A549 (cell line): ENCODE measurements at regions not wholly inside any gene's neighbourhood (a gene's known extent, or its start where the extent isn't known, plus 50 kb on each side); places are given as distances from the start of the nearest gene placed in this dataset.

Experiments
- ATAC-seq, 2 experiments: fragments of 200-7000 bp in 1 of 2; fragments of >200 bp in 1 of 2; cut with Nextera tagmentation in 1 of 2; cut with Tn5 transposase in 1 of 2; 3 replicates each; pipeline versions ENCODE4 v1.8.0 to v1.9.1; 2018 to 2020; ENCODE audit warnings: mild to moderate bottlenecking in 1 of 2, moderate library complexity in 1 of 2
- CTCF ChIA-PET: fragments of 300-600 bp; sonication (Branson Sonifier 250); formaldehyde crosslinking; extraction: SDS; loops from one replicate; lab custom pipeline; 2021; ENCODE audit warnings: antibody characterized with exemption, inconsistent platforms; lab: Yijun Ruan, JAX
- POLR2A ChIA-PET: fragments of 350-600 bp; formaldehyde crosslinking; extraction: SDS; loops from one replicate; lab custom pipeline; 2021; ENCODE audit warnings: antibody characterized with exemption, inconsistent platforms; lab: Yijun Ruan, JAX
- DNase-seq, 2 experiments: peaks; one replicate each; pipeline versions ENCODE4 v3.0.0 to v3.0.0-alpha.2; 2011 to 2016; ENCODE audit warnings: low read depth in 1 of 2, low spot score in 1 of 2
- FAIRE-seq: peaks from 2 replicates; lab custom pipeline; 2011; peaks lifted over from hg19 to GRCh38; lab: Jason Lieb, UNC
- H3K27ac ChIP-seq, 2 experiments: fragments of >200 bp; sonication (Bioruptor Twin); formaldehyde crosslinking; 3 replicates each; pipeline ENCODE4 v1.5.1; 2016 to 2017
- H3K4me1 ChIP-seq: fragments of >200 bp; sonication (Bioruptor Twin); formaldehyde crosslinking; 3 replicates; pipeline ENCODE4 v1.6.1; 2016
- H3K4me2 ChIP-seq: fragments of >200 bp; sonication (Bioruptor Twin); formaldehyde crosslinking; 3 replicates; pipeline ENCODE4 v1.6.1; 2016
- H3K4me3 ChIP-seq: fragments of >200 bp; sonication (Bioruptor Twin); formaldehyde crosslinking; 3 replicates; pipeline ENCODE4 v1.5.1; 2016
- H3K9me3 ChIP-seq: fragments of >200 bp; sonication (Bioruptor Twin); formaldehyde crosslinking; 3 replicates; pipeline ENCODE4 v1.6.1; 2016
- CHD2 ChIP-seq: fragments of 150-350 bp; IDR thresholded peaks from 2 replicates; pipeline ENCODE4 v1.6.1; 2014; ENCODE audit warnings: low read length; ENCODE audit not compliant: partially characterized antibody
- EHF ChIP-seq: fragments of 250-450 bp; sonication (Bioruptor Pico); IDR thresholded peaks from 2 replicates; pipeline ENCODE4 v1.5.0; 2020; ENCODE audit warnings: mild to moderate bottlenecking
- FOSL2 ChIP-seq, 2 experiments: fragments of 450-650 bp in 1 of 2; fragments of >200 bp in 1 of 2; sonication (Bioruptor Twin) in 1 of 2; formaldehyde crosslinking; IDR thresholded peaks; 2 replicates each; pipeline versions ENCODE4 v1.5.0 to v1.6.1; 2016 to 2020; ENCODE audit warnings: mild to moderate bottlenecking in 1 of 2, moderate library complexity in 1 of 2
- FOXS1 ChIP-seq: fragments of 250-450 bp; sonication (Bioruptor Pico); IDR thresholded peaks from 2 replicates; pipeline ENCODE4 v1.5.0; 2020; ENCODE audit warnings: mild to moderate bottlenecking, moderate library complexity
- HOXA7 ChIP-seq: fragments of 250-450 bp; sonication (Bioruptor Pico); IDR thresholded peaks from 2 replicates; pipeline ENCODE4 v1.5.0; 2020; ENCODE audit warnings: mild to moderate bottlenecking, moderate library complexity
- HOXB5 ChIP-seq: fragments of 250-450 bp; sonication (Bioruptor Pico); IDR thresholded peaks from 2 replicates; pipeline ENCODE4 v1.5.0; 2020; ENCODE audit warnings: mild to moderate bottlenecking, moderate library complexity
- JUN ChIP-seq, 2 experiments: fragments of >200 bp; sonication (Bioruptor Twin); formaldehyde crosslinking; IDR thresholded peaks; 2 replicates in 1 of 2; 3 replicates in 1 of 2; pipeline ENCODE4 v1.6.1; 2016 to 2017
- KDM5A ChIP-seq: fragments of 200-600 bp; sonication (generic); IDR thresholded peaks from 2 replicates; pipeline ENCODE4 v1.6.1; 2016; ENCODE audit warnings: antibody characterized with exemption, mild to moderate bottlenecking
- MYC ChIP-seq: IDR thresholded peaks from 2 replicates; pipeline ENCODE4 v1.6.1; 2012; ENCODE audit warnings: mild to moderate bottlenecking, inconsistent platforms, low read length, improper control_type of control experiment, borderline replicate concordance
- NPAS2 ChIP-seq: fragments of 250-450 bp; sonication (Bioruptor Pico); IDR thresholded peaks from 2 replicates; pipeline ENCODE4 v1.8.0; 2022; ENCODE audit warnings: mild to moderate bottlenecking, moderate library complexity, borderline replicate concordance
- POLR2A ChIP-seq: IDR thresholded peaks from 2 replicates; pipeline ENCODE4 v1.6.1; 2012; ENCODE audit warnings: mild to moderate bottlenecking, low read length
- RAD21 ChIP-seq, 2 experiments: fragments of >200 bp in 1 of 2; sonication (Bioruptor Twin) in 1 of 2; formaldehyde crosslinking in 1 of 2; IDR thresholded peaks in 1 of 2; conservative IDR thresholded peaks in 1 of 2; 2 replicates in 1 of 2; 3 replicates in 1 of 2; pipeline ENCODE4 v1.6.1; 2012 to 2018; ENCODE audit warnings: inconsistent platforms in 1 of 2
- SREBF2 ChIP-seq: fragments of 450-650 bp; IDR thresholded peaks from 2 replicates; pipeline ENCODE4 v1.6.1; 2014; ENCODE audit warnings: mild to moderate bottlenecking, moderate library complexity
- TP53 ChIP-seq: fragments of 250-450 bp; sonication (Bioruptor Pico); IDR thresholded peaks from 2 replicates; pipeline ENCODE4 v1.5.0; 2021; ENCODE audit warnings: mild to moderate bottlenecking, moderate library complexity
- ZC3H11A ChIP-seq: fragments of 450-650 bp; IDR thresholded peaks from 2 replicates; pipeline ENCODE4 v1.6.1; 2014; ENCODE audit warnings: antibody characterized with exemption, mild to moderate bottlenecking
- ZFP36 ChIP-seq: fragments of 450-650 bp; IDR thresholded peaks from 2 replicates; pipeline ENCODE4 v1.6.1; 2014; ENCODE audit warnings: borderline replicate concordance; ENCODE audit not compliant: partially characterized antibody
- ZNF302 ChIP-seq: fragments of 250-450 bp; sonication (Bioruptor Pico); IDR thresholded peaks from 2 replicates; pipeline ENCODE4 v1.9.0; 2021; ENCODE audit warnings: inconsistent platforms, mild to moderate bottlenecking, moderate library complexity
- WGBS: methylation state at CpG from one replicate; pipeline ENCODE4 v1.1.6; 2017; ENCODE audit errors: missing lambda C conversion rate; 5-methylcytosine and 5-hydroxymethylcytosine counted together
- TF ChIP-seq, protein P1 (sequence below): fragments of 200-600 bp; sonication (generic); IDR thresholded peaks from 2 replicates; pipeline ENCODE4 v1.6.1; 2016; ENCODE audit warnings: antibody characterized with exemption, mild to moderate bottlenecking, moderate library complexity
- TF ChIP-seq, protein P2 (sequence below): IDR thresholded peaks from 2 replicates; pipeline ENCODE4 v1.6.1; 2012; ENCODE audit warnings: low read depth, borderline replicate concordance
- TF ChIP-seq, protein P3 (sequence below): fragments of 450-650 bp; IDR thresholded peaks from 2 replicates; pipeline ENCODE4 v1.6.1; 2014; ENCODE audit warnings: antibody characterized with exemption
- TF ChIP-seq, protein P4 (sequence below): fragments of >200 bp; sonication (Bioruptor Twin); formaldehyde crosslinking; IDR thresholded peaks from 2 replicates; pipeline ENCODE4 v1.6.1; 2016
- TF ChIP-seq, protein P5 (sequence below): IDR thresholded peaks from 2 replicates; pipeline ENCODE4 v1.6.1; 2012

DNA sequence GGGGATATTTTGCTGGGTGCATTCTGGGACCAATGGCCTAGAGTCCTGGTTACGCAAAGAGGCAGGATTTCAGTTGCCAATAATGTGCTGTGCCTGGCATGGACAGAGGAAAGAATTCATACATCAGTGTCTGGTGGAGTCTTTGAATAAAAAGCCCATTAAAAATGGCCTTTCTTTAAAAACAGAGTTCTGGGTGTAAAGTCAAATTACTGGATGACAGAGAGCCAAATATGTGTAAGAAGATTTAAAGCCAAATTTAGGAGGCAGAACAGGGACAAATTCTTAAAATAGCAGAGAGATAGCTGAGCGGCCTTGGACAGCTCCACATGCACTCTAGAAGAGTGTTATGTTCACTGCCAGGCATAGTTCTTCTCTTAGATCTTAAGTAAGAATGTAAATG, 60.8 kb upstream of the MEOX2 start (continued):
- TF ChIP-seq, protein P1, sequence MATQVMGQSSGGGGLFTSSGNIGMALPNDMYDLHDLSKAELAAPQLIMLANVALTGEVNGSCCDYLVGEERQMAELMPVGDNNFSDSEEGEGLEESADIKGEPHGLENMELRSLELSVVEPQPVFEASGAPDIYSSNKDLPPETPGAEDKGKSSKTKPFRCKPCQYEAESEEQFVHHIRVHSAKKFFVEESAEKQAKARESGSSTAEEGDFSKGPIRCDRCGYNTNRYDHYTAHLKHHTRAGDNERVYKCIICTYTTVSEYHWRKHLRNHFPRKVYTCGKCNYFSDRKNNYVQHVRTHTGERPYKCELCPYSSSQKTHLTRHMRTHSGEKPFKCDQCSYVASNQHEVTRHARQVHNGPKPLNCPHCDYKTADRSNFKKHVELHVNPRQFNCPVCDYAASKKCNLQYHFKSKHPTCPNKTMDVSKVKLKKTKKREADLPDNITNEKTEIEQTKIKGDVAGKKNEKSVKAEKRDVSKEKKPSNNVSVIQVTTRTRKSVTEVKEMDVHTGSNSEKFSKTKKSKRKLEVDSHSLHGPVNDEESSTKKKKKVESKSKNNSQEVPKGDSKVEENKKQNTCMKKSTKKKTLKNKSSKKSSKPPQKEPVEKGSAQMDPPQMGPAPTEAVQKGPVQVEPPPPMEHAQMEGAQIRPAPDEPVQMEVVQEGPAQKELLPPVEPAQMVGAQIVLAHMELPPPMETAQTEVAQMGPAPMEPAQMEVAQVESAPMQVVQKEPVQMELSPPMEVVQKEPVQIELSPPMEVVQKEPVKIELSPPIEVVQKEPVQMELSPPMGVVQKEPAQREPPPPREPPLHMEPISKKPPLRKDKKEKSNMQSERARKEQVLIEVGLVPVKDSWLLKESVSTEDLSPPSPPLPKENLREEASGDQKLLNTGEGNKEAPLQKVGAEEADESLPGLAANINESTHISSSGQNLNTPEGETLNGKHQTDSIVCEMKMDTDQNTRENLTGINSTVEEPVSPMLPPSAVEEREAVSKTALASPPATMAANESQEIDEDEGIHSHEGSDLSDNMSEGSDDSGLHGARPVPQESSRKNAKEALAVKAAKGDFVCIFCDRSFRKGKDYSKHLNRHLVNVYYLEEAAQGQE: no peak
- TF ChIP-seq JUN (IDR thresholded peaks at IDR 0.05) (no peak), POLR2A (no peak)
- TF ChIP-seq, all 56 proteins: peak for 0

DNA sequence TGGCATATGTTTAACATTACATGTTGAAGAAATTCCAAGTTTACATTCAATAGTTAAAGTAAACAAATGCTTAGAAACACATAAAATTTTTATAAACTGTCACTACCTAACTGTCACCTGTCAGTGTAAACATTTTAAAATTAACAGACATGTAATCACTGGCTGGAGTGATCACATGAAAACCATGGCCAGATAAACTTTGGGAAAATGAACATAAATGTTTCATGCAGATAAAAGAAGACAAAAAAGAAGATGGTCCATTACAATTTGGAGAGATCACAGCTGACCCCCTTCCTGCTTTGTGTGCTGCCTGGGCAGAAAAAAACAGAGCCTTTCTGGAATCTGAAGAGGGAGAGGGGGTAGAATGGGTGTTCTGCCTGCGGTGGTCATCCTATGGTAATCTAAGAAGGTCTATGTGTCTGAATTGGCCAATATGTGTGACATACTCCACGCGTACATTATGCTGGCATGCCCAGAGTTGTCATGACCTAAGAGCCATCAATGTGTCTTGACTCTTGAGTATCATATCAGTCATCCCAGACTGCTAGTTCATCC, 57.5 kb upstream of the MEOX2 start:
- no peak overlapping the region for H3K4me3 ChIP-seq
- H3K4me1 ChIP-seq: no peaks in the 10 kb centered on the region
- CTCF ChIA-PET: no interaction called here
- TF ChIP-seq NPAS2 (CRISPR knock-in tag) (no peak), ZFP36 (no peak), RAD21 (conservative IDR thresholded peaks at IDR 0.05 in 1 of 2, IDR thresholded peaks at IDR 0.05 in 1 of 2) (no peak), HOXA7 (CRISPR knock-in tag) (no peak), MYC (no peak), ZC3H11A (no peak), TP53 (no peak), KDM5A (no peak), CHD2 (no peak), EHF (no peak), FOSL2 (IDR thresholded peaks at IDR 0.05) (no peak), FOSL2 (CRISPR knock-in tag; IDR thresholded peaks at IDR 0.05) (no peak), ZNF302 (CRISPR knock-in tag) (no peak), SREBF2 (no peak), FOXS1 (CRISPR knock-in tag) (no peak), HOXB5 (CRISPR knock-in tag) (no peak)
- TF ChIP-seq, protein P2, sequence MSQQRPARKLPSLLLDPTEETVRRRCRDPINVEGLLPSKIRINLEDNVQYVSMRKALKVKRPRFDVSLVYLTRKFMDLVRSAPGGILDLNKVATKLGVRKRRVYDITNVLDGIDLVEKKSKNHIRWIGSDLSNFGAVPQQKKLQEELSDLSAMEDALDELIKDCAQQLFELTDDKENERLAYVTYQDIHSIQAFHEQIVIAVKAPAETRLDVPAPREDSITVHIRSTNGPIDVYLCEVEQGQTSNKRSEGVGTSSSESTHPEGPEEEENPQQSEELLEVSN: no peak
- TF ChIP-seq, protein P3, sequence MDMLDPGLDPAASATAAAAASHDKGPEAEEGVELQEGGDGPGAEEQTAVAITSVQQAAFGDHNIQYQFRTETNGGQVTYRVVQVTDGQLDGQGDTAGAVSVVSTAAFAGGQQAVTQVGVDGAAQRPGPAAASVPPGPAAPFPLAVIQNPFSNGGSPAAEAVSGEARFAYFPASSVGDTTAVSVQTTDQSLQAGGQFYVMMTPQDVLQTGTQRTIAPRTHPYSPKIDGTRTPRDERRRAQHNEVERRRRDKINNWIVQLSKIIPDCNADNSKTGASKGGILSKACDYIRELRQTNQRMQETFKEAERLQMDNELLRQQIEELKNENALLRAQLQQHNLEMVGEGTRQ: no peak
- TF ChIP-seq, protein P4, sequence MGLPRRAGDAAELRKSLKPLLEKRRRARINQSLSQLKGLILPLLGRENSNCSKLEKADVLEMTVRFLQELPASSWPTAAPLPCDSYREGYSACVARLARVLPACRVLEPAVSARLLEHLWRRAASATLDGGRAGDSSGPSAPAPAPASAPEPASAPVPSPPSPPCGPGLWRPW: no peak
- TF ChIP-seq, protein P1: no peak
- TF ChIP-seq, protein P5, sequence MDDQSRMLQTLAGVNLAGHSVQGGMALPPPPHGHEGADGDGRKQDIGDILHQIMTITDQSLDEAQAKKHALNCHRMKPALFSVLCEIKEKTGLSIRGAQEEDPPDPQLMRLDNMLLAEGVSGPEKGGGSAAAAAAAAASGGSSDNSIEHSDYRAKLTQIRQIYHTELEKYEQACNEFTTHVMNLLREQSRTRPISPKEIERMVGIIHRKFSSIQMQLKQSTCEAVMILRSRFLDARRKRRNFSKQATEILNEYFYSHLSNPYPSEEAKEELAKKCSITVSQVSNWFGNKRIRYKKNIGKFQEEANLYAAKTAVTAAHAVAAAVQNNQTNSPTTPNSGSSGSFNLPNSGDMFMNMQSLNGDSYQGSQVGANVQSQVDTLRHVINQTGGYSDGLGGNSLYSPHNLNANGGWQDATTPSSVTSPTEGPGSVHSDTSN: no peak
- WGBS: 63% methylated on average over 2 of the region's 3 CpGs
- POLR2A ChIA-PET: no interaction called here
- H3K9me3 ChIP-seq: no peaks in the 10 kb centered on the region
- ATAC-seq: no peak; a peak in 1 of 6 replicates
- DNase-seq: no peak
- H3K27ac ChIP-seq: no peak overlapping the region
- no peak overlapping the region for H3K4me2 ChIP-seq
- FAIRE-seq: no peak
